ENCODE measurements at regions not wholly inside any gene's neighbourhood (a gene's known extent, or its start where the extent isn't known, plus 50 kb on each side); places are given as distances from the start of the nearest gene placed in this dataset.

GRCh38 chr15:39207532-39208115 lies 373.3 kb upstream of the THBS1 start:
- ChIA-PET POLR2A (no interaction called here), CTCF (interaction anchor here (1.1 kb wide), 1 partner anchor 9 kb away, joined by 4 read pairs; no protein-coding TSS in a partner anchor)
- no peak overlapping the region for H2AFZ ChIP-seq (ENCODE audit: low read depth, low read length)
- no peaks in the 10 kb centered on the region for H3K36me3 ChIP-seq (ENCODE audit: control insufficient read depth in 2 of 2, extremely low read depth in 1 of 2, insufficient read depth in 2 of 2, low read length in 2 of 2)
- no peak for FAIRE-seq
- DNase-seq (ENCODE audit: low read depth, low spot score), result no peak
- H3K9me3 ChIP-seq (replicated peaks; ENCODE audit: control insufficient read depth, insufficient read depth, low read length), result no peaks in the 10 kb centered on the region
- dilution Hi-C loops (cut with MboI; ENCODE audit: extremely low pct_ligation_motif_present, low sequenced_read_pairs) (no loop called here), intact Hi-C loops (cut with micrococcal nuclease) (no loop called here)
- peaks cover 20% of the 10 kb centered on the region for H3K4me1 ChIP-seq (ENCODE audit: control insufficient read depth, extremely low read depth, insufficient read depth, low read length)
- no peak overlapping the region for H3K4me2 ChIP-seq (ENCODE audit: insufficient read depth, low read length)
- H3K27ac ChIP-seq (ENCODE audit: insufficient read depth, low read depth, low read length), result no peak overlapping the region
- no peaks in the 10 kb centered on the region for H3K27me3 ChIP-seq (ENCODE audit: control insufficient read depth in 2 of 2, insufficient read depth in 2 of 2, low read length in 2 of 2)
- no peak overlapping the region for H3K4me3 ChIP-seq (replicated peaks in 1 of 3; ENCODE audit: insufficient read depth in 1 of 3, low read depth in 1 of 3, low read length in 3 of 3)
- TF ChIP-seq GATA2 (IDR thresholded peaks at IDR 0.05; ENCODE audit: insufficient read depth, insufficient read length, low read depth, low read length) (no peak), JUN (IDR thresholded peaks at IDR 0.05; ENCODE audit: borderline replicate concordance, insufficient read depth, insufficient read length, low read depth) (no peak), EZH2 (IDR thresholded peaks at IDR 0.05; ENCODE audit: borderline replicate concordance, low read depth, low read length, severe bottlenecking) (no peak), MAX (IDR thresholded peaks at IDR 0.05; ENCODE audit: insufficient read depth, insufficient read length) (no peak), POLR2AphosphoS5 (IDR thresholded peaks at IDR 0.05; ENCODE audit: insufficient read depth, low read depth, low read length) (no peak), POLR2A (IDR thresholded peaks at IDR 0.05; ENCODE audit: low read depth, low read length) (no peak), MYC (IDR thresholded peaks at IDR 0.05; ENCODE audit: low read depth, low read length) (no peak), FOS (IDR thresholded peaks at IDR 0.05; ENCODE audit: borderline replicate concordance, insufficient read depth, low read length) (no peak)
- TF ChIP-seq, protein P1, sequence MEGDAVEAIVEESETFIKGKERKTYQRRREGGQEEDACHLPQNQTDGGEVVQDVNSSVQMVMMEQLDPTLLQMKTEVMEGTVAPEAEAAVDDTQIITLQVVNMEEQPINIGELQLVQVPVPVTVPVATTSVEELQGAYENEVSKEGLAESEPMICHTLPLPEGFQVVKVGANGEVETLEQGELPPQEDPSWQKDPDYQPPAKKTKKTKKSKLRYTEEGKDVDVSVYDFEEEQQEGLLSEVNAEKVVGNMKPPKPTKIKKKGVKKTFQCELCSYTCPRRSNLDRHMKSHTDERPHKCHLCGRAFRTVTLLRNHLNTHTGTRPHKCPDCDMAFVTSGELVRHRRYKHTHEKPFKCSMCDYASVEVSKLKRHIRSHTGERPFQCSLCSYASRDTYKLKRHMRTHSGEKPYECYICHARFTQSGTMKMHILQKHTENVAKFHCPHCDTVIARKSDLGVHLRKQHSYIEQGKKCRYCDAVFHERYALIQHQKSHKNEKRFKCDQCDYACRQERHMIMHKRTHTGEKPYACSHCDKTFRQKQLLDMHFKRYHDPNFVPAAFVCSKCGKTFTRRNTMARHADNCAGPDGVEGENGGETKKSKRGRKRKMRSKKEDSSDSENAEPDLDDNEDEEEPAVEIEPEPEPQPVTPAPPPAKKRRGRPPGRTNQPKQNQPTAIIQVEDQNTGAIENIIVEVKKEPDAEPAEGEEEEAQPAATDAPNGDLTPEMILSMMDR (IDR thresholded peaks at IDR 0.05; ENCODE audit: extremely low read depth in 1 of 2, insufficient read depth in 1 of 2, low read depth in 1 of 2, low read length in 2 of 2), result no peak
- no peaks in the 10 kb centered on the region for H4K20me1 ChIP-seq (replicated peaks; ENCODE audit: control insufficient read depth, extremely low read depth, insufficient read depth, low read length)
- no peaks in the 10 kb centered on the region for H3K9me1 ChIP-seq (replicated peaks; ENCODE audit: control insufficient read depth, extremely low read depth, insufficient read depth, low read length)
- no TSS peak for BruUV-seq (replicated peaks)
- H3K9ac ChIP-seq (replicated peaks; ENCODE audit: extremely low read depth, insufficient read depth, low read length), result no peak overlapping the region
- H3K79me2 ChIP-seq (ENCODE audit: control insufficient read depth, insufficient read depth, low read length), result no peaks in the 10 kb centered on the region

All from endothelial cell of umbilical vein (primary cell).